C1 segment of cervical spinal cord (tissue), 14 donors: ENCODE measurements at regions not wholly inside any gene's neighbourhood (a gene's known extent, or its start where the extent isn't known, plus 50 kb on each side); places are given as distances from the start of the nearest gene placed in this dataset.
A peak's percentile ranks its signal among the peaks of the same experiment; 100 is the strongest.

Experiments used
- DNase-seq, 14 donors: peaks; one replicate each; lab custom pipeline; 2025; lab: John Stamatoyannopoulos, UW

- DNase-seq = no peak
Measured at GRCh38 chr3:178475062-178475461, 61.2 kb upstream of the KCNMB2 start.

GRCh38 chr3:178476886-178477285 is 59.4 kb upstream of the KCNMB2 start:
- DNase-seq = no peak

GRCh38 chr3:178479446-178479845 is 56.8 kb upstream of the KCNMB2 start:
- peak in 1 of 14 donors; percentile 43 for DNase-seq

GRCh38 chr3:178479860-178480259 is 56.4 kb upstream of the KCNMB2 start:
- peak in 1 of 14 donors; percentile 43 for DNase-seq

GRCh38 chr3:178480274-178480673 is 56.0 kb upstream of the KCNMB2 start:
- DNase-seq = no peak

- no peak for DNase-seq
Measured at GRCh38 chr3:178480795-178481194, 55.4 kb upstream of the KCNMB2 start.

GRCh38 chr3:178482981-178483380 is 53.3 kb upstream of the KCNMB2 start:
- no peak for DNase-seq

GRCh38 chr3:178483704-178484103 is 52.5 kb upstream of the KCNMB2 start:
- DNase-seq = no peak

GRCh38 chr3:178485756-178486155 is 50.5 kb upstream of the KCNMB2 start:
- DNase-seq = no peak
